Retinal pigment epithelial cell (primary cell): ENCODE measurements at regions not wholly inside any gene's neighbourhood (a gene's known extent, or its start where the extent isn't known, plus 50 kb on each side); places are given as distances from the start of the nearest gene placed in this dataset.

ENCODE experiments used
- DNase-seq: peaks from one replicate; pipeline ENCODE4 v3.0.0-alpha.2; 2010; ENCODE audit warnings: low read depth
- H3K4me3 ChIP-seq: 2 replicates; pipeline ENCODE4 v1.5.1; 2011; ENCODE audit warnings: mild to moderate bottlenecking, low read length, control low read depth, moderate library complexity
- CTCF ChIP-seq: conservative IDR thresholded peaks from 2 replicates; pipeline ENCODE4 v1.5.1; 2011; ENCODE audit warnings: low read depth, low read length, control low read depth, inconsistent platforms

GRCh38 chr14:56874375-56874774, 64.1 kb upstream of the OTX2 start:
- no peak for DNase-seq
- no peak overlapping the region for H3K4me3 ChIP-seq
- peak; percentile 46 for TF ChIP-seq CTCF

GRCh38 chr14:56870336-56870735, 60.1 kb upstream of the OTX2 start:
- no peak for TF ChIP-seq CTCF
- DNase-seq = no peak
- no peak overlapping the region for H3K4me3 ChIP-seq

GRCh38 chr14:56868660-56869059, 58.4 kb upstream of the OTX2 start:
- DNase-seq = no peak
- no peak for TF ChIP-seq CTCF
- H3K4me3 ChIP-seq = no peak overlapping the region

- TF ChIP-seq CTCF = no peak
- H3K4me3 ChIP-seq = no peak overlapping the region
- no peak for DNase-seq
These were observed 52.6 kb upstream of the OTX2 start for GRCh38 chr14:56862836-56863235.

DNA sequence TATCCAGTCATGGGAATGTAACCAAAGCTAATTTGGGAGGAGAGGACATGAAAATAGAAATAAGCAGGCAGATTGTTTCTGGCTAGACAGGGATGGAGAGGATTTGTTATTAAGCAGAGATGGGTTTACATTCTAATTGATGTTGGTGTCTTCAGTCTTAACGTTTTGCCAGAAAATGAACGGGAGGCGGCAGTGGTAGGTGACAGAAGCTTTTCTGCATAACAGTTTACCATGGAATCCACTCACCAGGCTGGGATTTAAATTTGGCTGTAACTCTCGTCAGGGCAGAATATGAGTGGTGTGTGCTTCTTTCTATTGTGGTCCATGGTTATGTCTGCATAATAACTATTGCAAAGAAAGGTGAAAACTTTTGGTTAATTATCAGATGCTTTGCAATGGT, 50.2 kb upstream of the OTX2 start:
- TF ChIP-seq CTCF = no peak
- no peak overlapping the region for H3K4me3 ChIP-seq

More for the DNA sequence above, 50.2 kb upstream of the OTX2 start:
- DNase-seq = no peak
